IPS-18a (cell line): ENCODE measurements at regions not wholly inside any gene's neighbourhood (a gene's known extent, or its start where the extent isn't known, plus 50 kb on each side); places are given as distances from the start of the nearest gene placed in this dataset.

Experiments
- H3K27ac ChIP-seq: one replicate; pipeline ENCODE4 v1.5.1; 2013; ENCODE audit warnings: low read length
- H3K27me3 ChIP-seq: one replicate; pipeline ENCODE4 v1.6.1; 2013; ENCODE audit warnings: mild to moderate bottlenecking, low read length; ENCODE audit not compliant: control insufficient read depth, insufficient read depth
- H3K36me3 ChIP-seq: one replicate; pipeline ENCODE4 v1.6.1; 2013; ENCODE audit warnings: low read depth, low read length; ENCODE audit not compliant: control insufficient read depth
- H3K4me1 ChIP-seq: one replicate; pipeline ENCODE4 v1.6.1; 2013; ENCODE audit warnings: low read depth, low read length; ENCODE audit not compliant: control insufficient read depth
- H3K4me3 ChIP-seq: one replicate; pipeline ENCODE4 v1.5.1; 2013; ENCODE audit warnings: low read length
- H3K9ac ChIP-seq: one replicate; pipeline ENCODE4 v1.6.1; 2013; ENCODE audit warnings: mild to moderate bottlenecking, low read length, moderate library complexity
- H3K9me3 ChIP-seq: one replicate; pipeline ENCODE4 v1.6.1; 2013; ENCODE audit warnings: low read depth, low read length; ENCODE audit not compliant: control insufficient read depth

- Histone ChIP-seq H3K9ac (no peak overlapping the region), H3K4me3 (no peak overlapping the region), H3K27ac (no peak overlapping the region), H3K27me3 (no peaks in the 10 kb centered on the region), H3K9me3 (no peaks in the 10 kb centered on the region), H3K36me3 (no peaks in the 10 kb centered on the region), H3K4me1 (peaks cover 4% of the 10 kb centered on the region)
Observed at GRCh38 chr4:27534488-27534887, 673.8 kb downstream of the STIM2 start.

- Histone ChIP-seq H3K9me3 (no peaks in the 10 kb centered on the region), H3K9ac (no peak overlapping the region), H3K27me3 (no peaks in the 10 kb centered on the region), H3K4me3 (no peak overlapping the region), H3K4me1 (no peaks in the 10 kb centered on the region), H3K27ac (no peak overlapping the region), H3K36me3 (no peaks in the 10 kb centered on the region)
Observed at GRCh38 chr4:27568236-27568951, 707.8 kb downstream of the STIM2 start.

- Histone ChIP-seq H3K4me1 (no peaks in the 10 kb centered on the region), H3K27ac (no peak overlapping the region)
Observed at GRCh38 chr4:27568952-27569319, 708.3 kb downstream of the STIM2 start.

GRCh38 chr4:27574743-27575142 lies 714.1 kb downstream of the STIM2 start:
- H3K4me1 ChIP-seq: no peaks in the 10 kb centered on the region
- H3K9me3 ChIP-seq: no peaks in the 10 kb centered on the region
- H3K36me3 ChIP-seq: no peaks in the 10 kb centered on the region
- no peak overlapping the region for H3K9ac ChIP-seq
- H3K27me3 ChIP-seq: no peaks in the 10 kb centered on the region
- no peak overlapping the region for H3K27ac ChIP-seq
- H3K4me3 ChIP-seq: no peak overlapping the region

More at GRCh38 chr4:27568952-27569319, 708.3 kb downstream of the STIM2 start:
- no peaks in the 10 kb centered on the region for H3K9me3 ChIP-seq
- no peak overlapping the region for H3K9ac ChIP-seq
- no peaks in the 10 kb centered on the region for H3K27me3 ChIP-seq
- H3K36me3 ChIP-seq: no peaks in the 10 kb centered on the region
- no peak overlapping the region for H3K4me3 ChIP-seq

- H3K4me3 ChIP-seq: no peak overlapping the region
- H3K36me3 ChIP-seq: no peaks in the 10 kb centered on the region
- H3K9me3 ChIP-seq: no peaks in the 10 kb centered on the region
- no peak overlapping the region for H3K9ac ChIP-seq
- no peak overlapping the region for H3K27ac ChIP-seq
- no peaks in the 10 kb centered on the region for H3K4me1 ChIP-seq
- no peaks in the 10 kb centered on the region for H3K27me3 ChIP-seq
Observed at GRCh38 chr4:27577951-27578350, 717.3 kb downstream of the STIM2 start.

- H3K27ac ChIP-seq: no peak overlapping the region
- H3K27me3 ChIP-seq: no peaks in the 10 kb centered on the region
- H3K9ac ChIP-seq: no peak overlapping the region
- H3K4me3 ChIP-seq: no peak overlapping the region
- no peaks in the 10 kb centered on the region for H3K9me3 ChIP-seq
- H3K4me1 ChIP-seq: no peaks in the 10 kb centered on the region
- no peaks in the 10 kb centered on the region for H3K36me3 ChIP-seq
Observed at GRCh38 chr4:27592738-27593137, 732.1 kb downstream of the STIM2 start.

GRCh38 chr4:27594922-27595321 lies 734.3 kb downstream of the STIM2 start:
- no peak overlapping the region for H3K4me3 ChIP-seq
- no peak overlapping the region for H3K9ac ChIP-seq
- no peak overlapping the region for H3K27ac ChIP-seq
- H3K4me1 ChIP-seq: no peaks in the 10 kb centered on the region
- H3K27me3 ChIP-seq: no peaks in the 10 kb centered on the region
- H3K9me3 ChIP-seq: no peaks in the 10 kb centered on the region
- no peaks in the 10 kb centered on the region for H3K36me3 ChIP-seq

- H3K27me3 ChIP-seq: no peaks in the 10 kb centered on the region
- H3K4me3 ChIP-seq: no peak overlapping the region
- H3K9me3 ChIP-seq: no peaks in the 10 kb centered on the region
- H3K36me3 ChIP-seq: no peaks in the 10 kb centered on the region
- H3K9ac ChIP-seq: no peak overlapping the region
- no peaks in the 10 kb centered on the region for H3K4me1 ChIP-seq
- H3K27ac ChIP-seq: no peak overlapping the region
Observed at GRCh38 chr4:27595571-27596360, 735.1 kb downstream of the STIM2 start.

- H3K4me3 ChIP-seq: no peak overlapping the region
- H3K9me3 ChIP-seq: no peaks in the 10 kb centered on the region
- H3K9ac ChIP-seq: no peak overlapping the region
- H3K4me1 ChIP-seq: no peaks in the 10 kb centered on the region
- H3K27ac ChIP-seq: no peak overlapping the region
- H3K36me3 ChIP-seq: no peaks in the 10 kb centered on the region
- H3K27me3 ChIP-seq: no peaks in the 10 kb centered on the region
Observed at GRCh38 chr4:27602172-27602571, 741.5 kb downstream of the STIM2 start.

GRCh38 chr4:27604692-27605091 lies 744.1 kb downstream of the STIM2 start:
- H3K27ac ChIP-seq: no peak overlapping the region
- H3K9me3 ChIP-seq: no peaks in the 10 kb centered on the region

GRCh38 chr4:27616166-27616565 lies 755.5 kb downstream of the STIM2 start:
- Histone ChIP-seq H3K27me3 (no peaks in the 10 kb centered on the region), H3K9ac (no peak overlapping the region), H3K9me3 (no peaks in the 10 kb centered on the region), H3K36me3 (no peaks in the 10 kb centered on the region), H3K4me1 (no peaks in the 10 kb centered on the region), H3K4me3 (no peak overlapping the region), H3K27ac (no peak overlapping the region)

More at GRCh38 chr4:27604692-27605091, 744.1 kb downstream of the STIM2 start:
- no peak overlapping the region for H3K4me3 ChIP-seq
- no peaks in the 10 kb centered on the region for H3K36me3 ChIP-seq
- no peak overlapping the region for H3K9ac ChIP-seq
- no peaks in the 10 kb centered on the region for H3K4me1 ChIP-seq
- H3K27me3 ChIP-seq: no peaks in the 10 kb centered on the region

GRCh38 chr4:27619435-27619834 lies 758.8 kb downstream of the STIM2 start:
- H3K27me3 ChIP-seq: no peaks in the 10 kb centered on the region
- no peak overlapping the region for H3K4me3 ChIP-seq
- H3K9me3 ChIP-seq: no peaks in the 10 kb centered on the region
- H3K27ac ChIP-seq: no peak overlapping the region
- H3K9ac ChIP-seq: no peak overlapping the region
- no peaks in the 10 kb centered on the region for H3K36me3 ChIP-seq
- no peaks in the 10 kb centered on the region for H3K4me1 ChIP-seq
